IMR-90 (cell line): ENCODE measurements at regions not wholly inside any gene's neighbourhood (a gene's known extent, or its start where the extent isn't known, plus 50 kb on each side); places are given as distances from the start of the nearest gene placed in this dataset.

Source experiments
- ATAC-seq: fragments of 200-7000 bp; cut with Tn5 transposase; 2 replicates; pipeline ENCODE4 v1.9.1; 2020; ENCODE audit warnings: low read depth, mild to moderate bottlenecking, moderate library complexity
- BruUV-seq: library from RNA; stranded (reverse); fragments of 400-500 nt; replicated peaks from 2 replicates; lab custom pipeline; 2021; lab: Mats Ljungman, UMichigan
- CTCF ChIA-PET: fragments of 300-600 bp; formaldehyde crosslinking; extraction: SDS; loops from one replicate; lab custom pipeline; 2021; ENCODE audit warnings: antibody characterized with exemption; lab: Yijun Ruan, JAX
- POLR2A ChIA-PET: fragments of 300-600 bp; sonication (Branson Sonifier 250); formaldehyde crosslinking; loops from one replicate; lab custom pipeline; 2022; ENCODE audit warnings: antibody characterized with exemption; ENCODE audit not compliant: unreplicated experiment; lab: Charles Lee
- DNase-seq: peaks from one replicate; pipeline ENCODE4 v3.0.0; 2013
- H2AFZ ChIP-seq: replicated peaks from 2 replicates; pipeline ENCODE3; 2013; ENCODE audit warnings: low read length, mild to moderate bottlenecking; ENCODE audit not compliant: poor library complexity
- H2AK5ac ChIP-seq: 2 replicates; pipeline ENCODE4 v1.6.1; 2013; ENCODE audit warnings: low read depth, low read length, inconsistent platforms
- H2AK9ac ChIP-seq: replicated peaks from 2 replicates; pipeline ENCODE3; 2013; ENCODE audit warnings: mild to moderate bottlenecking, low read depth, low read length, moderate library complexity; ENCODE audit not compliant: poor library complexity
- H2BK120ac ChIP-seq: 2 replicates; pipeline ENCODE4 v1.6.1; 2013; ENCODE audit warnings: low read depth, low read length, inconsistent platforms
- H2BK15ac ChIP-seq: 3 replicates; pipeline ENCODE4 v1.6.1; 2013; ENCODE audit warnings: low read depth, low read length, inconsistent platforms
- H2BK20ac ChIP-seq: 2 replicates; pipeline ENCODE4 v1.6.1; 2013; ENCODE audit warnings: low read depth, mild to moderate bottlenecking, inconsistent platforms, low read length, moderate library complexity
- H2BK5ac ChIP-seq: 2 replicates; pipeline ENCODE4 v1.6.1; 2013; ENCODE audit warnings: mild to moderate bottlenecking, low read depth, low read length, inconsistent platforms; ENCODE audit not compliant: poor library complexity, severe bottlenecking
- H3K14ac ChIP-seq: replicated peaks from 2 replicates; pipeline ENCODE4 v1.6.1; 2013; ENCODE audit warnings: low read depth, low read length, inconsistent platforms
- H3K18ac ChIP-seq: 2 replicates; pipeline ENCODE4 v1.6.1; 2013; ENCODE audit warnings: low read depth, low read length, control low read depth
- H3K23ac ChIP-seq: 2 replicates; pipeline ENCODE4 v1.6.1; 2013; ENCODE audit warnings: low read depth, low read length, inconsistent platforms
- H3K27ac ChIP-seq: 2 replicates; pipeline ENCODE4 v1.5.1; 2013; ENCODE audit warnings: mild to moderate bottlenecking, control low read depth, low read length; ENCODE audit not compliant: insufficient read depth
- H3K27me3 ChIP-seq: 2 replicates; pipeline ENCODE4 v1.6.1; 2013; ENCODE audit warnings: low read length; ENCODE audit not compliant: control insufficient read depth, insufficient read depth
- H3K36me3 ChIP-seq: 2 replicates; pipeline ENCODE4 v1.6.1; 2013; ENCODE audit warnings: low read length, mixed read lengths; ENCODE audit not compliant: control insufficient read depth, insufficient read depth
- H3K4ac ChIP-seq: 2 replicates; pipeline ENCODE4 v1.6.1; 2013; ENCODE audit warnings: low read depth, low read length, inconsistent platforms
- H3K4me1 ChIP-seq: 2 replicates; pipeline ENCODE4 v1.6.1; 2013; ENCODE audit warnings: low read length, mixed read lengths; ENCODE audit not compliant: control insufficient read depth, insufficient read depth
- H3K4me2 ChIP-seq: 2 replicates; pipeline ENCODE4 v1.6.1; 2013; ENCODE audit warnings: low read depth, mild to moderate bottlenecking, control low read depth, low read length, moderate library complexity
- H3K4me3 ChIP-seq: 2 replicates; pipeline ENCODE4 v1.5.1; 2013; ENCODE audit warnings: low read depth, mild to moderate bottlenecking, control low read depth, low read length, moderate library complexity; ENCODE audit not compliant: insufficient read depth
- H3K56ac ChIP-seq: 2 replicates; pipeline ENCODE4 v1.6.1; 2013; ENCODE audit warnings: low read length, inconsistent platforms; ENCODE audit not compliant: insufficient read depth; ENCODE audit errors: extremely low read depth
- H3K79me1 ChIP-seq, 2 experiments: 2 replicates each; pipeline ENCODE4 v1.6.1; 2013; ENCODE audit warnings: low read length in 2 of 2, inconsistent platforms in 1 of 2, low read depth in 1 of 2
- H3K9ac ChIP-seq: 2 replicates; pipeline ENCODE4 v1.6.1; 2013; ENCODE audit warnings: low read depth, low read length, control low read depth
- H3K9me1 ChIP-seq: 2 replicates; pipeline ENCODE4 v1.6.1; 2013; ENCODE audit warnings: low read length, inconsistent platforms; ENCODE audit not compliant: insufficient read depth
- H3K9me3 ChIP-seq: 2 replicates; pipeline ENCODE4 v1.6.1; 2013; ENCODE audit warnings: low read length; ENCODE audit not compliant: control insufficient read depth, insufficient read depth
- H4K20me1 ChIP-seq: 2 replicates; pipeline ENCODE4 v1.6.1; 2013; ENCODE audit warnings: low read length, inconsistent platforms; ENCODE audit not compliant: insufficient read depth
- H4K5ac ChIP-seq: 2 replicates; pipeline ENCODE4 v1.6.1; 2013; ENCODE audit warnings: mild to moderate bottlenecking, low read depth, low read length, control low read depth
- H4K8ac ChIP-seq, 2 experiments: 2 replicates each; pipeline ENCODE4 v1.6.1; 2013; ENCODE audit warnings: low read depth in 2 of 2, low read length in 2 of 2, control low read depth in 1 of 2, inconsistent platforms in 1 of 2
- H4K91ac ChIP-seq: 2 replicates; pipeline ENCODE4 v1.6.1; 2013; ENCODE audit warnings: low read depth, low read length, inconsistent platforms; ENCODE audit not compliant: insufficient read depth
- BHLHE40 ChIP-seq: fragments of 150-350 bp; IDR thresholded peaks from 2 replicates; pipeline ENCODE4 v1.6.1; 2016; ENCODE audit warnings: mild to moderate bottlenecking, low read depth, low read length
- CEBPB ChIP-seq: IDR thresholded peaks from 2 replicates; pipeline ENCODE4 v1.6.1; 2012; ENCODE audit warnings: low read depth, low read length, improper control_type of control experiment
- CHD1 ChIP-seq: IDR thresholded peaks from 2 replicates; pipeline ENCODE4 v1.6.1; 2012; ENCODE audit warnings: low read depth, low read length, improper control_type of control experiment
- FOS ChIP-seq: fragments of 150-350 bp; IDR thresholded peaks from 2 replicates; pipeline ENCODE4 v1.6.1; 2016; ENCODE audit warnings: low read depth, low read length
- MAFK ChIP-seq: IDR thresholded peaks from 2 replicates; pipeline ENCODE4 v1.6.1; 2012; ENCODE audit warnings: low read depth, low read length, improper control_type of control experiment
- MAZ ChIP-seq: IDR thresholded peaks from 2 replicates; pipeline ENCODE4 v1.6.1; 2012; ENCODE audit warnings: low read depth, mild to moderate bottlenecking, low read length, improper control_type of control experiment, moderate library complexity, borderline replicate concordance
- MXI1 ChIP-seq: IDR thresholded peaks from 2 replicates; pipeline ENCODE4 v1.6.1; 2012; ENCODE audit warnings: low read depth, mild to moderate bottlenecking, low read length, moderate library complexity, borderline replicate concordance
- NFE2L2 ChIP-seq: fragments of 150-350 bp; IDR thresholded peaks from 2 replicates; pipeline ENCODE4 v1.6.1; 2016; ENCODE audit warnings: low read depth, mild to moderate bottlenecking, low read length
- POLR2A ChIP-seq: IDR thresholded peaks from 2 replicates; pipeline ENCODE4 v1.6.1; 2012; ENCODE audit warnings: mild to moderate bottlenecking, low read depth, low read length
- RFX5 ChIP-seq: IDR thresholded peaks from 2 replicates; pipeline ENCODE4 v1.8.0; 2012; ENCODE audit warnings: low read depth, mild to moderate bottlenecking, low read length, moderate library complexity
- SMC3 ChIP-seq: fragments of 150-350 bp; IDR thresholded peaks from 2 replicates; pipeline ENCODE4 v1.6.1; 2016; ENCODE audit warnings: low read depth, mild to moderate bottlenecking, antibody characterized with exemption, low read length, moderate library complexity
- USF2 ChIP-seq: fragments of 150-350 bp; IDR thresholded peaks from 2 replicates; pipeline ENCODE4 v1.6.1; 2017; ENCODE audit warnings: mild to moderate bottlenecking, antibody characterized with exemption, low read length, low read depth
- WGBS, 2 experiments: methylation state at CpG; one replicate each; pipeline versions ENCODE4 v1.1.5 to v1.1.7; 2013; ENCODE audit warnings: missing lambda C conversion rate in 2 of 2; ENCODE audit not compliant: insufficient read length in 1 of 2; ENCODE audit errors: extremely low coverage in 2 of 2; 5-methylcytosine and 5-hydroxymethylcytosine counted together
- dilution Hi-C: fragments of 300-500 bp; cut with HindIII; formaldehyde crosslinking; loops from one replicate; pipeline ENCODE4 v1.14.3; 2018; ENCODE audit warnings: low sequenced_read_pairs; ENCODE audit not compliant: unreplicated experiment
- in situ Hi-C: fragments of 300-500 bp; cut with MboI; formaldehyde crosslinking; loops from 3 replicates; pipeline ENCODE4 v1.14.3; 2019; ENCODE audit warnings: low sequenced_read_pairs, inconsistent platforms, mixed read lengths
- intact Hi-C: fragments of 100-400 bp; cut with micrococcal nuclease; formaldehyde crosslinking; loops from 2 replicates; pipeline ENCODE4 v1.10.0; 2022
- TF ChIP-seq, protein P1 (sequence below): conservative IDR thresholded peaks from 2 replicates; pipeline ENCODE4 v1.5.1; 2012; ENCODE audit warnings: mild to moderate bottlenecking, low read depth, low read length, improper control_type of control experiment
- TF ChIP-seq, protein P2 (sequence below): fragments of 150-350 bp; IDR thresholded peaks from 2 replicates; pipeline ENCODE4 v1.6.1; 2016; ENCODE audit warnings: low read depth, mild to moderate bottlenecking, low read length, moderate library complexity, borderline replicate concordance

DNA sequence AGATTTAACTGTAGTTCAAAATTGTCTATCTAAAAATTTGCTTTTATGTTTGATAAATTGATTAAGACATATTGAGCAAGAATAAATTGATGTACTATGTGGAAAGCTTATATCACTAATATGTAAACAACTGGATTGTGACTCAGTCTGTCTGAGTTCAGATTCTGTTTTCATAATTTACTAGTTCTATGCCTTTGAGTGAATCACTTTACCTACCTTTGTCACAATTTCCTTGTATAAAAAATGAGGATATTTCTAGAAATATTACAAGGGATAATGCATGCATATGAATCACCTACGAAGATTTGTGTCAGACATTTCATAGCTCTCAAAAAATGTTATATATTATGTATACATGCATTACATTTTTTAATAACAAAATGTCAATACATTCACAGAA is 245.1 kb upstream of the ZWINT start:
- no peak overlapping the region for H4K8ac ChIP-seq
- H2BK120ac ChIP-seq, result no peak overlapping the region
- no peak overlapping the region for H4K5ac ChIP-seq
- CTCF ChIA-PET, result no interaction called here
- no peak overlapping the region for H3K27ac ChIP-seq
- no peak overlapping the region for H3K23ac ChIP-seq
- no peak overlapping the region for H3K18ac ChIP-seq
- no TSS peak for BruUV-seq
- H3K36me3 ChIP-seq, result no peaks in the 10 kb centered on the region
- no CpG with 5 or more reads among the region's 1 CpG for WGBS, 2 experiments
- no peak overlapping the region for H3K4me2 ChIP-seq
- H3K56ac ChIP-seq, result no peak overlapping the region
- H3K9me1 ChIP-seq, result no peaks in the 10 kb centered on the region
- intact Hi-C loops (no loop called here), dilution Hi-C loops (no loop called here), in situ Hi-C loops (no loop called here)
- no peak overlapping the region for H4K91ac ChIP-seq
- no peak overlapping the region for H3K4ac ChIP-seq
- peaks cover 5% of the 10 kb centered on the region for H3K9me3 ChIP-seq
- no peak overlapping the region for H2AFZ ChIP-seq
- ATAC-seq (no peak), DNase-seq (no peak)
- POLR2A ChIA-PET, result no interaction called here
- H2BK5ac ChIP-seq, result no peak overlapping the region
- no peak overlapping the region for H2AK9ac ChIP-seq
- no peaks in the 10 kb centered on the region for H4K20me1 ChIP-seq
- no peaks in the 10 kb centered on the region for H3K4me1 ChIP-seq
- H2AK5ac ChIP-seq, result no peak overlapping the region
- H3K79me1 ChIP-seq, result no peaks in the 10 kb centered on the region
- H2BK15ac ChIP-seq, result no peak overlapping the region
- H3K27me3 ChIP-seq, result no peaks in the 10 kb centered on the region
- no peak overlapping the region for H3K14ac ChIP-seq
- TF ChIP-seq POLR2A, result no peak
- no peak for TF ChIP-seq NFE2L2
- TF ChIP-seq, protein P1, sequence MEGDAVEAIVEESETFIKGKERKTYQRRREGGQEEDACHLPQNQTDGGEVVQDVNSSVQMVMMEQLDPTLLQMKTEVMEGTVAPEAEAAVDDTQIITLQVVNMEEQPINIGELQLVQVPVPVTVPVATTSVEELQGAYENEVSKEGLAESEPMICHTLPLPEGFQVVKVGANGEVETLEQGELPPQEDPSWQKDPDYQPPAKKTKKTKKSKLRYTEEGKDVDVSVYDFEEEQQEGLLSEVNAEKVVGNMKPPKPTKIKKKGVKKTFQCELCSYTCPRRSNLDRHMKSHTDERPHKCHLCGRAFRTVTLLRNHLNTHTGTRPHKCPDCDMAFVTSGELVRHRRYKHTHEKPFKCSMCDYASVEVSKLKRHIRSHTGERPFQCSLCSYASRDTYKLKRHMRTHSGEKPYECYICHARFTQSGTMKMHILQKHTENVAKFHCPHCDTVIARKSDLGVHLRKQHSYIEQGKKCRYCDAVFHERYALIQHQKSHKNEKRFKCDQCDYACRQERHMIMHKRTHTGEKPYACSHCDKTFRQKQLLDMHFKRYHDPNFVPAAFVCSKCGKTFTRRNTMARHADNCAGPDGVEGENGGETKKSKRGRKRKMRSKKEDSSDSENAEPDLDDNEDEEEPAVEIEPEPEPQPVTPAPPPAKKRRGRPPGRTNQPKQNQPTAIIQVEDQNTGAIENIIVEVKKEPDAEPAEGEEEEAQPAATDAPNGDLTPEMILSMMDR, result no peak
- TF ChIP-seq MXI1, result no peak
- TF ChIP-seq BHLHE40, result no peak
- no peak for TF ChIP-seq MAZ
- TF ChIP-seq USF2, result no peak
- no peak for TF ChIP-seq SMC3
- TF ChIP-seq CHD1, result no peak
- TF ChIP-seq, protein P2, sequence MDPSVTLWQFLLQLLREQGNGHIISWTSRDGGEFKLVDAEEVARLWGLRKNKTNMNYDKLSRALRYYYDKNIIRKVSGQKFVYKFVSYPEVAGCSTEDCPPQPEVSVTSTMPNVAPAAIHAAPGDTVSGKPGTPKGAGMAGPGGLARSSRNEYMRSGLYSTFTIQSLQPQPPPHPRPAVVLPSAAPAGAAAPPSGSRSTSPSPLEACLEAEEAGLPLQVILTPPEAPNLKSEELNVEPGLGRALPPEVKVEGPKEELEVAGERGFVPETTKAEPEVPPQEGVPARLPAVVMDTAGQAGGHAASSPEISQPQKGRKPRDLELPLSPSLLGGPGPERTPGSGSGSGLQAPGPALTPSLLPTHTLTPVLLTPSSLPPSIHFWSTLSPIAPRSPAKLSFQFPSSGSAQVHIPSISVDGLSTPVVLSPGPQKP, result no peak
- no peak for TF ChIP-seq MAFK
- no peak for TF ChIP-seq RFX5
- TF ChIP-seq FOS, result no peak
- TF ChIP-seq CEBPB, result no peak
- no peak overlapping the region for H2BK20ac ChIP-seq
- H3K9ac ChIP-seq, result no peak overlapping the region
- no peak overlapping the region for H3K4me3 ChIP-seq
